Mucosa of stomach (tissue), 1 donor: ENCODE measurements at regions not wholly inside any gene's neighbourhood (a gene's known extent, or its start where the extent isn't known, plus 50 kb on each side); places are given as distances from the start of the nearest gene placed in this dataset.

ENCODE experiments used
- H3K27me3 ChIP-seq: one replicate; pipeline ENCODE4 v1.7.0; 2013; ENCODE audit warnings: mild to moderate bottlenecking, low read length; ENCODE audit not compliant: control insufficient read depth, insufficient read depth
- H3K36me3 ChIP-seq: one replicate; pipeline ENCODE4 v1.7.0; 2013; ENCODE audit warnings: low read length; ENCODE audit not compliant: control insufficient read depth, insufficient read depth
- H3K4me1 ChIP-seq: one replicate; pipeline ENCODE4 v1.7.0; 2013; ENCODE audit warnings: mild to moderate bottlenecking, low read length; ENCODE audit not compliant: control insufficient read depth, insufficient read depth
- H3K4me3 ChIP-seq: one replicate; pipeline ENCODE4 v1.7.0; 2013; ENCODE audit warnings: low read length
- H3K9ac ChIP-seq: one replicate; pipeline ENCODE4 v1.7.0; 2013; ENCODE audit warnings: mild to moderate bottlenecking, low read length, moderate library complexity
- H3K9me3 ChIP-seq: one replicate; pipeline ENCODE4 v1.7.0; 2013; ENCODE audit warnings: mild to moderate bottlenecking, low read length, moderate library complexity; ENCODE audit not compliant: control insufficient read depth
- donor health status: Pancreatic carcinoma.

DNA sequence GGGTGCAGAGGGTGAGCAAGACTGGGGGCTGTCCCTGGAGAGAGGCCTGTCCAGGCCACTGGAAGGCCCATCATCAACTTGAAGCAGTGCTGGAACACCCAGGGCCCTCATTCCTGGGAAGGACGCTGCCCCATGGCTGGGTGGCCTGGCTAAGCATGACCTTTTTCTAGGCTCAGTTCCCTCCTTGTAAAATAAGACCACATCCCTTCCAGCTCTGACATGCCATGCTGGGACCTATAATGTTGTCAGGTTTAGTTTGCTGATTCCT lies 62.8 kb downstream of the SYNE3 start:
- Histone ChIP-seq H3K4me3 (no peak overlapping the region), H3K9me3 (no peaks in the 10 kb centered on the region), H3K36me3 (no peaks in the 10 kb centered on the region), H3K27me3 (no peaks in the 10 kb centered on the region), H3K9ac (no peak overlapping the region), H3K4me1 (peaks cover 6% of the 10 kb centered on the region)

DNA sequence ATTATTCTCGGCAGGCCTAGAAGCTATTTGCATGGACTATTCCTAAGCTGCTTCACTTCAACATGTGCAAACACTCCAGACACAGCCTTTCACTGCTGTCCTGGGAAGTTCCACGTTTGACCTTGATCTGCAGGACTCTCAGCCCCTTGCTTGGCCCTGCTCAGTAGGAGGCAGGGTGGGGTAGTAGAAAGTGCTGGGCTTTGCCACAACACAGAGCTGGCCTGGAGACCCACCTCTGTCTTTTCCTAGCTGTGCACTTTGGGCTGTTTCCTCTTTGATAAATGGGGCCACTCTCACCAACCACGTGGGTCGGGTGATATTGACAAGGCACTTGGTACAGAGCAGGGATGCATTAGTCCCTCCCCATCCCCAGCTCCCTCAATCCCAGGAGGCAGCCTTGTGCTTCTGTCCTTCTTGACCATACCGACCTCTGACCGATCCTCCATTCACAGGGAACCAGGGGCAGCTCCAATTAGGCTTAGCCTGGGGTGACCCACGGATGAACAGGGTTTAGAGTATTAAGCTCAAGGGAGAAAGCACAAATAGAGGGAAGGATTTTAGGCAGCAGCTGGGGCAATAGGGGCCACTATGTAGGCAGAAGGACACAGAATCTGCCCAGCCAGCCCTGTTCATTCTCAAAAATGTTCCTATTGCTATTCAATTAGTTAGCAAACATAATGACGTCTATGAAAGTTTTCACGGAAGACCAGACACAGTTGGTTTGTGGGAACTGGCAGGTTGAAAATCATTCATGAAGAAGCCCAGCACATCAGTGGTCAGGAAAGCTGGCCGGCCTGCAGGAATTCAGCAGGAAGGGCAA lies 63.3 kb downstream of the SYNE3 start:
- H3K9ac ChIP-seq: no peak overlapping the region
- peaks cover 6% of the 10 kb centered on the region for H3K4me1 ChIP-seq
- H3K36me3 ChIP-seq: no peaks in the 10 kb centered on the region
- no peaks in the 10 kb centered on the region for H3K9me3 ChIP-seq
- no peak overlapping the region for H3K4me3 ChIP-seq
- no peaks in the 10 kb centered on the region for H3K27me3 ChIP-seq

DNA sequence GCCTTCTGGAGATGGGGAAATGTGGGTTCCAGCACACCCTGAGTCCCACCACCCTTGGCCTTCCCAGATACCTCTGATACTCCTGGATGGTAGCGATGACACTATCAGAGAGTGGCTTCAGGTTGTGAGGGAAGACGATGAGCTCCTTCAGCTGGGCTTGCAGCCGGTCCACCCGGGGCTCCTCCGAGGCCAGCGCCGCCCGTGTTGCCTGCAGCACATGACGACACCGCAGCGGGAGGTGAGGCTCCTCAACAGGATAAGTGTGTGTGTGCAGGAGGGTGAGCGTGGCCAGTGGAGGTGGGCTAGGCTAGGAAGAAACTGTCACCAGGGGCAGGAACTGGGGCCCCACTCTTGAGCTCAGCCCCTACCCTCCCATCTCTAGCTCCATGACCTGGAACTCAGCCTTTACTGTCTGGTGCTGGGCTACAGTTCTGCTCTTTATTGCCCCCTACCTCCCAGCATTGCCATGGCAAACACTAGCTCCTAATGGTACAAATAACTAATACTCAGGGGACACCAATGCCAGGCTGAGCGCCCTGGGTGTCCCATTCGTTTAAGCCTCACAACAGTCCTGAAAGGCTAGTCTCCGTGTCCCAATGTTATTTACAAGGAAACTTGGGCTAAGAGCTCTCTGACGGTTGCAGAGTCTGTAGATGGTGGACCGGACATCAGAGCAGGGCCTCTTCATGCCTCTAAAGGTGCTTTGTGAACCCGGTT lies 64.1 kb downstream of the SYNE3 start:
- no peaks in the 10 kb centered on the region for H3K9me3 ChIP-seq
- no peaks in the 10 kb centered on the region for H3K27me3 ChIP-seq
- no peak overlapping the region for H3K9ac ChIP-seq
- H3K4me3 ChIP-seq: no peak overlapping the region
- H3K36me3 ChIP-seq: no peaks in the 10 kb centered on the region
- peaks cover 3% of the 10 kb centered on the region for H3K4me1 ChIP-seq

DNA sequence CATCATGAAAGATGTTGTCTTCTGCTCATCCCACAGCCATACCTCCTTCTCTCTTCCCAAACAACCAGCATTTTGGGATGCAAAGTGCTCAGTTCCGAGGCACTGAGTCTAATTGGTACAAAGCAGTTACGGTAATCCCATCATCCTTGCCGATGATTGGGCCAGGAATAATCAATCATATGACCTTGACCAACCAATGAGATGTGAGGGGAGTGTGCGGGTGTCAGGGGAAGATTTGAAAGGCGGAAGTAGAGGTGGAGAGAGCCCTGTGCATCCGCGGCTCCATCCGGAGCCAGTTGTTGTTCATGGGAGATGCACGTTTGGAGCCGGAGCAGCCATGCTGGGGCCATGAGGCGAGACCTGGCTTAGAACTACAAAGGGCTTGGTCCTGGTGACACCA lies 67.3 kb downstream of the SYNE3 start:
- Histone ChIP-seq H3K4me3 (no peak overlapping the region), H3K9me3 (no peaks in the 10 kb centered on the region), H3K4me1 (no peaks in the 10 kb centered on the region), H3K27me3 (no peaks in the 10 kb centered on the region), H3K36me3 (no peaks in the 10 kb centered on the region), H3K9ac (no peak overlapping the region)

DNA sequence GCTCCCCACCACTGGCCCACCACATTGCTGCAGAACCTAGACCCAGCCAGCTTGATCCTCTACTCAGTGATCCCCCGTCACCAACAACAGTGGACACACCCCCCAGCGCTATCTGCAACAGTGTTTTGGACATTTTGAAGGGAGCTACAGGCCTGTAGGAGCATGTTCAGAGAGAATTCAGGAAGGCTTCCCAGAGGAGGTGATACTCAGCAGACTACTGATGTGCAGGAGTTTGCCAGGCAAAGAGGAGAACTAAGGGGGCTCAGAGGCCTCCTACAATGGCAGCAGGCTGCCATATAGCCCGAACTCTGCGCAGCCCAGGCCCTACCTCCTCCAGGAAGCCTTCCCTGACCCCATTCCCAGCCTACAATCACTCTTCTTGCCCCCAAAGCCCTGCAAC lies 70.0 kb downstream of the SYNE3 start:
- H3K9ac ChIP-seq: no peak overlapping the region
- no peaks in the 10 kb centered on the region for H3K9me3 ChIP-seq
- H3K27me3 ChIP-seq: no peaks in the 10 kb centered on the region
- H3K4me3 ChIP-seq: no peak overlapping the region
- no peaks in the 10 kb centered on the region for H3K36me3 ChIP-seq
- peaks cover 8% of the 10 kb centered on the region for H3K4me1 ChIP-seq

DNA sequence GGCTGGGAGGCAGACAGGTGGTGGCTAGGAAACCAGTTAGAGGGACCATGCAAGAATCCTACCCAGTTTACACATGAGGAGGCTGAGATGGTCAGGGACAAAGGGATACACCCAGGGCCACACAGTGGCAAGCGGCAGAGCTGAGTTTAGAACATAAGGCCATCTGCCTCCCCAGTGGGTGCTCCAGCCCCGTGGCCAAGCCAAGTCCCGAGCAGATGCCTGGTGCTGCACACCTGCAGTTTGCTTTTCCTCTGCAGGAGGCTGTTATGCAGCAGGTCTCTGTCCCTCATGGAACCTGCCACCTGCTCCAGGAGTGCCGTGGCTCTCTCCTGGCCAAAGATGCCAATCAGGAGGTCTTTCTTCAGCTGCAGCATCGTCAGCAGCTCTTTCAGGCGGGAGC lies 70.8 kb downstream of the SYNE3 start:
- no peak overlapping the region for H3K4me3 ChIP-seq
- H3K4me1 ChIP-seq: peaks cover 8% of the 10 kb centered on the region
- no peak overlapping the region for H3K9ac ChIP-seq
- H3K9me3 ChIP-seq: no peaks in the 10 kb centered on the region
- no peaks in the 10 kb centered on the region for H3K27me3 ChIP-seq
- H3K36me3 ChIP-seq: no peaks in the 10 kb centered on the region

DNA sequence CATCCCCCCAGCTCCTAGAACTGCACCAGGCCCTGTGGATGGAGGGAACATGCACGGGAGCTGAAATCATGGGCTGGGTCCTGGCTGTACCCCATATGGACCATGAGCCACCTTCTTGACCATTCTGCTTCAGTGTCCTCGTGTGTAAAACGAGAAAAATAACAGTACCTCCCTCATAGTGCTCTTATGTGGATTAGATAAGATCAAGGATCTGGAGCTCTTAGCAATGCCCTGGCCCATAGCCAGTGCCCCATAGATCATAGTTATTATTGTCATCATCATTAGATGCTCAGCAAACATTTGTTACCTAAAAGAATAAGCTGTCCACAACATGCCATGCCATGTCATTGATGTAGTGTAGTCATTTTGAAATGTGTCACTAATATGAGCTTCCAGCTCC lies 71.3 kb downstream of the SYNE3 start:
- Histone ChIP-seq H3K4me3 (no peak overlapping the region), H3K4me1 (peaks cover 8% of the 10 kb centered on the region), H3K27me3 (no peaks in the 10 kb centered on the region), H3K9me3 (no peaks in the 10 kb centered on the region), H3K36me3 (no peaks in the 10 kb centered on the region), H3K9ac (no peak overlapping the region)

DNA sequence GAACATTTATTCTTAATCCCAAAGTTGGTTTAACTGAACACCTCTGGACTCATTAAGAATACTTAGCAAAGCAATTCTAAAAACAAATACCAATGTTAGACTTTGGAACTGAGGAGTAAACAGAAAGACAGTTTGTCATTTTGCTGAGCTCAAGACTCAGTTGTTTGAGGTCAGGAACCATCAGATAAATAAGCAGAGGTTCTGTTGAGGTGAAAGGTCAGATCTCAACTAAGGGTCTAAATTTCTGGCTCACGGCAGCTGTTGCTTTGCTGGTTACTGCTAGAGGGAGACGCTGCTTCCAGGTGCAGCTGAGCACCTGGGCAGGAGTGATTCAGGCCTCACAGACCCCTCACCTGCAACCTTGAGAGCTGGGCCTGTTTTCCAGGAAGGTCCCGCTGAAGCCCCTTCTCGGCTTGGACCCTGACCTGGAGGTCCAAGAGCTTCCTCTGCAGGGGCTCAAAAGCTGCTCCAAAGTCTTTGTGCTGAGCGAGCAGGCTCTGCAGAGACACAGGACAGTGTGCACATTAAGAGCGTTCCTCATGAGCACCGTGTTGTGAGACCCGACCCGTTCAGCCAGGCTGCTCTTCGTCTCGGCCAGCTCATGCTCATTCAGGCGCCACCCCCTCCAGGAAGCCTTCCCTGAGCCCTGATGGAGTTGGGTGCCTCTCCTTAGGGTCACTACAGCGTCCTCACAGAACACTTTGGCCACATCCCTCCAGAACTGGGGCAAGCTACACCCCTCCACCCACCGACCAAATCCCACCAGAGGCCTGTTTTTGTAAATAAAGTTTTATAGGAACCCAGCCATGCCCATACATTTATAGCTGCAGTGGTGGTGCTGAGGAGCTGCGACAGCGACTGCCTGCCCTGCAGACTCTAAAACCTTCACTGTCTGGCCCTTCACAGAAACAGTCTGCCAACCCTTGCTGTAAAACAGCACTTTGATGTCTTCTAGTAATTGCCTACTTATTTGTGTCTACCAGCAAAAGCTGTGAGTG lies 72.0 kb downstream of the SYNE3 start:
- Histone ChIP-seq H3K4me1 (peaks cover 8% of the 10 kb centered on the region), H3K4me3 (no peak overlapping the region), H3K36me3 (no peaks in the 10 kb centered on the region), H3K27me3 (no peaks in the 10 kb centered on the region), H3K9me3 (no peaks in the 10 kb centered on the region), H3K9ac (no peak overlapping the region)

DNA sequence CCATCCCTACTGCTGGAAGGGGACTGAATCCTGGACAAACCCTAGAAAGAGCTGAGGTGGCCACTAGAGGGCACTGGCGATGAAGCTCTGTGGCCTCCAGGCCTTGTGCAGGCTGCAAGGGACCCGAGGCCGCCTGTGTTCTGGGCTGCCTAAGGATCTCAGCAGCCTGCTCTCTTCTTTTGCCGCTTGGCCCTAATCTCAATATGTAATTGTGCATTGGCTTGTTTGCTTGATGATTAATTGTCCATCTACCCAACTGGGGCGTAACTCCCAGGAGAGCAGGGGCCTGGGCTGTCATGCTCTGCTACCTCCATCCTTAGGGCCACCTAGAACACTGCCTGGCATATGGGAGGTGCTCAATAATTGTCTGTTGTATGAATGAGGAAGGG lies 73.8 kb downstream of the SYNE3 start:
- no peak overlapping the region for H3K9ac ChIP-seq
- H3K36me3 ChIP-seq: no peaks in the 10 kb centered on the region
- no peaks in the 10 kb centered on the region for H3K9me3 ChIP-seq
- H3K27me3 ChIP-seq: no peaks in the 10 kb centered on the region
- H3K4me1 ChIP-seq: peaks cover 8% of the 10 kb centered on the region
- no peak overlapping the region for H3K4me3 ChIP-seq

DNA sequence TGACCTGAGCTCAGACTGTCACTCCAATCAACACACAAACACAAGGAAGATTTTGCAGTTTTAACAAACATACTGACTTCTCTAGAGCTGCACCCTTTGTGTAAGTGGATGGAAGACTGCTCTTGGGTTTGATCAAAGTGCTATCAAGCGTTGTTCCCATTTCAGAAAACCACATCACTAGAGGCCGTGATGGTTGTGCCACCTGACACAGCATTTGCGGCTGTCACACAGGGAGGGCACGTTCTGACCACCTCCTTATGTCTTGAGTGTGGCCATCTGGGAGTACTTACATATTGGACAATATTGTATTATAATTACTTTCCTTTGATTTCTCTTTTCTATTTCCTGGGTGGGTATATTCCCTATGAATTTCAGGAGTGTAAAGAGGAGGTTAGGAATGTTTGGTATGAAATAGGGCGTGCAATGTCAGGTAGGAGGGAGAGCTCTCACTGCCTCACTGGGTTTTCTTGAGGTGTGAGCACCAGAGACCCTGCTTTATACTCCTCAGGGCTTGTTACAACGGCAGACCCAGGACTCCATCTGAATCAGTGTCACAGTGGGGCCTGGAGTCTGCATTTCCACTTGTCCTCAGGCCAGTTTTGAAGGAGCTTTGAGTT lies 74.3 kb downstream of the SYNE3 start:
- Histone ChIP-seq H3K4me3 (no peak overlapping the region), H3K27me3 (no peaks in the 10 kb centered on the region), H3K4me1 (peaks cover 8% of the 10 kb centered on the region), H3K36me3 (no peaks in the 10 kb centered on the region), H3K9me3 (no peaks in the 10 kb centered on the region), H3K9ac (no peak overlapping the region)

DNA sequence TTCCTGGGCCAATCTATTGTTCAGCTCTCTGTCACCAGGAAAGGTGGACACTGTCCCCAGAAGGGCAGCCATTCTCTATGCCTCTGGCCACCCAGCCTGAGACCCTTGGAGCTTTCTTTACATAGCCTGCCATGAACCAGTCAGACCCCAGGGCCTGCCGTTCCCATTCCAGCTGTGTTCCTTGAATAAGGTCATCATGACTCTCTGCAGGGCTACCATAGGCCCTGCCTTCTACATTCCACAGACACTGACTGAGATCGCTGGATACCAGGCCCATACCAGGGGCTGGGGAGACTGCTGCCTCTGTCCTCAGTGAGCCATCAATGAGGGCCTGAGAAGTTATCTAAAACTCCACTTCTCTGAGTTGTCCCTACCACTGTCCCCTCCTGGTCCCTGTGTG lies 75.5 kb downstream of the SYNE3 start:
- Histone ChIP-seq H3K9me3 (no peaks in the 10 kb centered on the region), H3K4me1 (peaks cover 8% of the 10 kb centered on the region), H3K4me3 (no peak overlapping the region), H3K27me3 (no peaks in the 10 kb centered on the region), H3K9ac (no peak overlapping the region), H3K36me3 (no peaks in the 10 kb centered on the region)
